ENCODE measurements at regions not wholly inside any gene's neighbourhood (a gene's known extent, or its start where the extent isn't known, plus 50 kb on each side); places are given as distances from the start of the nearest gene placed in this dataset.

GRCh38 chr5:7080501-7080900 is 315.4 kb upstream of the ADCY2 start:
- H3K9me3 ChIP-seq (ENCODE audit: control insufficient read depth, low read length), result no peaks in the 10 kb centered on the region
- H3K79me1 ChIP-seq (replicated peaks; ENCODE audit: low read length, poor library complexity, severe bottlenecking), result no peaks in the 10 kb centered on the region
- no peak overlapping the region for H2AK5ac ChIP-seq (ENCODE audit: low read length, severe bottlenecking)
- H2BK12ac ChIP-seq (ENCODE audit: low read length in 2 of 2), result no peak overlapping the region
- no peak overlapping the region for H3K9ac ChIP-seq (ENCODE audit: low read length)
- WGBS, result 82% methylated on average over 7 of the region's 7 CpGs
- no peak for DNase-seq
- no peak overlapping the region for H3K27ac ChIP-seq (ENCODE audit: low read length, poor library complexity, severe bottlenecking)
- H3K14ac ChIP-seq (ENCODE audit: low read length in 2 of 2), result no peak overlapping the region
- H3K4ac ChIP-seq (ENCODE audit: low read depth in 1 of 2, low read length in 2 of 2), result no peak overlapping the region
- H2BK120ac ChIP-seq (ENCODE audit: low read depth, low read length), result no peak overlapping the region
- no peak overlapping the region for H3K18ac ChIP-seq (ENCODE audit: low read depth in 1 of 2, low read length in 2 of 2)
- H2AFZ ChIP-seq (ENCODE audit: low read depth, low read length), result no peak overlapping the region
- H3K4me3 ChIP-seq (ENCODE audit: insufficient read depth in 1 of 2, low read depth in 1 of 2, low read length in 2 of 2), result no peak overlapping the region
- H4K8ac ChIP-seq (ENCODE audit: low read length), result no peak overlapping the region
- H3K4me1 ChIP-seq (ENCODE audit: control insufficient read depth, insufficient read depth, low read depth, low read length), result no peaks in the 10 kb centered on the region
- no peak overlapping the region for H3K23ac ChIP-seq (ENCODE audit: low read length in 2 of 2)
- H2BK5ac ChIP-seq (ENCODE audit: low read depth, low read length, poor library complexity, severe bottlenecking), result no peak overlapping the region
- H4K91ac ChIP-seq (ENCODE audit: low read length), result no peak overlapping the region
- no peak overlapping the region for H2BK15ac ChIP-seq (ENCODE audit: low read depth, poor library complexity, severe bottlenecking)
- no peak overlapping the region for H3K4me2 ChIP-seq (ENCODE audit: low read length, poor library complexity, severe bottlenecking)
- H3K27me3 ChIP-seq (ENCODE audit: control insufficient read depth in 1 of 2, insufficient read depth in 1 of 2, low read length in 2 of 2), result no peaks in the 10 kb centered on the region
- no peaks in the 10 kb centered on the region for H3K36me3 ChIP-seq (ENCODE audit: control insufficient read depth in 1 of 2, insufficient read depth in 2 of 2, low read depth in 1 of 2, low read length in 2 of 2)

GRCh38 chr5:7087719-7088297 is 308.1 kb upstream of the ADCY2 start:
- H3K18ac ChIP-seq (ENCODE audit: low read depth in 1 of 2, low read length in 2 of 2), result no peak overlapping the region
- H3K23ac ChIP-seq (ENCODE audit: low read length in 2 of 2), result no peak overlapping the region
- no peak overlapping the region for H2AK5ac ChIP-seq (ENCODE audit: low read length, severe bottlenecking)
- no peak overlapping the region for H4K8ac ChIP-seq (ENCODE audit: low read length)
- no peaks in the 10 kb centered on the region for H3K36me3 ChIP-seq (ENCODE audit: control insufficient read depth in 1 of 2, insufficient read depth in 2 of 2, low read depth in 1 of 2, low read length in 2 of 2)
- no peak overlapping the region for H2BK120ac ChIP-seq (ENCODE audit: low read depth, low read length)
- no peaks in the 10 kb centered on the region for H3K9me3 ChIP-seq (ENCODE audit: control insufficient read depth, low read length)
- H3K27ac ChIP-seq (ENCODE audit: low read length, poor library complexity, severe bottlenecking), result no peak overlapping the region
- no peaks in the 10 kb centered on the region for H3K4me1 ChIP-seq (ENCODE audit: control insufficient read depth, insufficient read depth, low read depth, low read length)
- H3K79me1 ChIP-seq (replicated peaks; ENCODE audit: low read length, poor library complexity, severe bottlenecking), result no peaks in the 10 kb centered on the region
- H3K4me3 ChIP-seq (ENCODE audit: insufficient read depth in 1 of 2, low read depth in 1 of 2, low read length in 2 of 2), result no peak overlapping the region
- WGBS, result 61% methylated on average over 6 of the region's 6 CpGs
- no peak overlapping the region for H4K91ac ChIP-seq (ENCODE audit: low read length)
- no peak overlapping the region for H3K9ac ChIP-seq (ENCODE audit: low read length)
- H3K27me3 ChIP-seq (ENCODE audit: control insufficient read depth in 1 of 2, insufficient read depth in 1 of 2, low read length in 2 of 2), result no peaks in the 10 kb centered on the region
- H3K4me2 ChIP-seq (ENCODE audit: low read length, poor library complexity, severe bottlenecking), result no peak overlapping the region
- DNase-seq, result no peak
- H2BK12ac ChIP-seq (ENCODE audit: low read length in 2 of 2), result no peak overlapping the region
- no peak overlapping the region for H2BK15ac ChIP-seq (ENCODE audit: low read depth, poor library complexity, severe bottlenecking)
- H3K14ac ChIP-seq (ENCODE audit: low read length in 2 of 2), result no peak overlapping the region
- H3K4ac ChIP-seq (ENCODE audit: low read depth in 1 of 2, low read length in 2 of 2), result no peak overlapping the region
- no peak overlapping the region for H2AFZ ChIP-seq (ENCODE audit: low read depth, low read length)
- no peak overlapping the region for H2BK5ac ChIP-seq (ENCODE audit: low read depth, low read length, poor library complexity, severe bottlenecking)

GRCh38 chr5:7088849-7089248 is 307.1 kb upstream of the ADCY2 start:
- Histone ChIP-seq H2AK5ac (ENCODE audit: low read length, severe bottlenecking) (no peak overlapping the region), H3K23ac (ENCODE audit: low read length in 2 of 2) (no peak overlapping the region), H2BK15ac (ENCODE audit: low read depth, poor library complexity, severe bottlenecking) (no peak overlapping the region), H3K27me3 (ENCODE audit: control insufficient read depth in 1 of 2, insufficient read depth in 1 of 2, low read length in 2 of 2) (no peaks in the 10 kb centered on the region), H3K36me3 (ENCODE audit: control insufficient read depth in 1 of 2, insufficient read depth in 2 of 2, low read depth in 1 of 2, low read length in 2 of 2) (no peaks in the 10 kb centered on the region), H3K4me2 (ENCODE audit: low read length, poor library complexity, severe bottlenecking) (no peak overlapping the region), H3K4ac (ENCODE audit: low read depth in 1 of 2, low read length in 2 of 2) (no peak overlapping the region), H3K79me1 (replicated peaks; ENCODE audit: low read length, poor library complexity, severe bottlenecking) (no peaks in the 10 kb centered on the region), H2BK120ac (ENCODE audit: low read depth, low read length) (no peak overlapping the region), H3K27ac (ENCODE audit: low read length, poor library complexity, severe bottlenecking) (no peak overlapping the region), H2BK5ac (ENCODE audit: low read depth, low read length, poor library complexity, severe bottlenecking) (no peak overlapping the region), H3K9ac (ENCODE audit: low read length) (no peak overlapping the region), H3K4me1 (ENCODE audit: control insufficient read depth, insufficient read depth, low read depth, low read length) (no peaks in the 10 kb centered on the region), H3K4me3 (ENCODE audit: insufficient read depth in 1 of 2, low read depth in 1 of 2, low read length in 2 of 2) (no peak overlapping the region), H4K8ac (ENCODE audit: low read length) (no peak overlapping the region), H2AFZ (ENCODE audit: low read depth, low read length) (no peak overlapping the region), H3K14ac (ENCODE audit: low read length in 2 of 2) (no peak overlapping the region), H2BK12ac (ENCODE audit: low read length in 2 of 2) (no peak overlapping the region), H4K91ac (ENCODE audit: low read length) (no peak overlapping the region), H3K18ac (ENCODE audit: low read depth in 1 of 2, low read length in 2 of 2) (no peak overlapping the region), H3K9me3 (ENCODE audit: control insufficient read depth, low read length) (no peaks in the 10 kb centered on the region)
- no peak for DNase-seq
- no CpG with 5 or more reads among the region's 3 CpGs for whole genome bisulfite sequencing

GRCh38 chr5:7094626-7095025 is 301.3 kb upstream of the ADCY2 start:
- 37% methylated on average over 3 of the region's 3 CpGs for WGBS
- no peak overlapping the region for H2AFZ ChIP-seq (ENCODE audit: low read depth, low read length)

More at GRCh38 chr5:7094626-7095025, 301.3 kb upstream of the ADCY2 start:
- Histone ChIP-seq H3K36me3 (ENCODE audit: control insufficient read depth in 1 of 2, insufficient read depth in 2 of 2, low read depth in 1 of 2, low read length in 2 of 2) (no peaks in the 10 kb centered on the region), H4K91ac (ENCODE audit: low read length) (no peak overlapping the region), H4K8ac (ENCODE audit: low read length) (no peak overlapping the region), H3K4me1 (ENCODE audit: control insufficient read depth, insufficient read depth, low read depth, low read length) (no peaks in the 10 kb centered on the region), H3K14ac (ENCODE audit: low read length in 2 of 2) (no peak overlapping the region), H3K23ac (ENCODE audit: low read length in 2 of 2) (no peak overlapping the region), H3K18ac (ENCODE audit: low read depth in 1 of 2, low read length in 2 of 2) (no peak overlapping the region), H2BK120ac (ENCODE audit: low read depth, low read length) (no peak overlapping the region), H2BK12ac (ENCODE audit: low read length in 2 of 2) (no peak overlapping the region), H3K4me3 (ENCODE audit: insufficient read depth in 1 of 2, low read depth in 1 of 2, low read length in 2 of 2) (no peak overlapping the region), H3K27me3 (ENCODE audit: control insufficient read depth in 1 of 2, insufficient read depth in 1 of 2, low read length in 2 of 2) (no peaks in the 10 kb centered on the region), H3K4me2 (ENCODE audit: low read length, poor library complexity, severe bottlenecking) (no peak overlapping the region), H2AK5ac (ENCODE audit: low read length, severe bottlenecking) (no peak overlapping the region), H3K4ac (ENCODE audit: low read depth in 1 of 2, low read length in 2 of 2) (no peak overlapping the region), H2BK15ac (ENCODE audit: low read depth, poor library complexity, severe bottlenecking) (no peak overlapping the region), H2BK5ac (ENCODE audit: low read depth, low read length, poor library complexity, severe bottlenecking) (no peak overlapping the region), H3K79me1 (replicated peaks; ENCODE audit: low read length, poor library complexity, severe bottlenecking) (no peaks in the 10 kb centered on the region), H3K9me3 (ENCODE audit: control insufficient read depth, low read length) (no peaks in the 10 kb centered on the region), H3K27ac (ENCODE audit: low read length, poor library complexity, severe bottlenecking) (no peak overlapping the region), H3K9ac (ENCODE audit: low read length) (no peak overlapping the region)
- DNase-seq, result no peak
